ENCODE measurements at regions not wholly inside any gene's neighbourhood (a gene's known extent, or its start where the extent isn't known, plus 50 kb on each side); places are given as distances from the start of the nearest gene placed in this dataset.

GRCh38 chr7:12085516-12085915 is 125.6 kb upstream of the TMEM106B start:
- Mint-ChIP-seq H3K4me1 (no peaks in the 10 kb centered on the region), H3K27me3 (ENCODE audit: low read depth in 2 of 2) (peaks cover 0 to 25% of the 10 kb centered on the region in 2 donors), H3K36me3 (no peaks in the 10 kb centered on the region), H3K9me3 (peaks cover 0 to 3% of the 10 kb centered on the region in 2 donors), H3K4me3 (no peak overlapping the region), H3K27ac (no peak overlapping the region)
- Histone ChIP-seq H3K27me3 (ENCODE audit: control insufficient read depth, insufficient read depth, low read length) (no peaks in the 10 kb centered on the region), H3K27ac (ENCODE audit: low read length) (no peak overlapping the region), H3K9me3 (ENCODE audit: control insufficient read depth, insufficient read depth, low read length) (no peaks in the 10 kb centered on the region), H3K4me1 (ENCODE audit: control insufficient read depth, insufficient read depth, low read length) (no peaks in the 10 kb centered on the region), H3K4me3 (ENCODE audit: low read length) (no peak overlapping the region), H3K36me3 (ENCODE audit: control insufficient read depth, insufficient read depth, low read length) (no peaks in the 10 kb centered on the region)
- WGBS (ENCODE audit: insufficient coverage): 69% methylated on average over 1 of the region's 1 CpG
- ATAC-seq (no peak), DNase-seq (no peak)
- no peak for TF ChIP-seq CTCF (IDR thresholded peaks at IDR 0.05)
- intact Hi-C loops (cut with micrococcal nuclease): no loop called here

GRCh38 chr7:12089951-12090756 is 120.9 kb upstream of the TMEM106B start:
- Histone ChIP-seq H3K9me3 (ENCODE audit: control insufficient read depth, insufficient read depth, low read length) (no peaks in the 10 kb centered on the region), H3K27me3 (ENCODE audit: control insufficient read depth, insufficient read depth, low read length) (no peaks in the 10 kb centered on the region), H3K4me1 (ENCODE audit: control insufficient read depth, insufficient read depth, low read length) (no peaks in the 10 kb centered on the region), H3K27ac (ENCODE audit: low read length) (no peak overlapping the region), H3K36me3 (ENCODE audit: control insufficient read depth, insufficient read depth, low read length) (no peaks in the 10 kb centered on the region), H3K4me3 (ENCODE audit: low read length) (no peak overlapping the region)
- WGBS (ENCODE audit: insufficient coverage): 89% methylated on average over 7 of the region's 9 CpGs
- no peaks in the 10 kb centered on the region for H3K4me1 Mint-ChIP-seq
- H3K27ac Mint-ChIP-seq: no peak overlapping the region
- intact Hi-C loops (cut with micrococcal nuclease): no loop called here
- DNase-seq (no peak), ATAC-seq (no peak)
- H3K4me3 Mint-ChIP-seq: no peak overlapping the region
- peaks cover 0 to 3% of the 10 kb centered on the region in 2 donors for H3K9me3 Mint-ChIP-seq
- TF ChIP-seq CTCF (IDR thresholded peaks at IDR 0.05): no peak
- peaks cover 0 to 29% of the 10 kb centered on the region in 2 donors for H3K27me3 Mint-ChIP-seq (ENCODE audit: low read depth in 2 of 2)
- no peaks in the 10 kb centered on the region for H3K36me3 Mint-ChIP-seq

GRCh38 chr7:12090757-12091221 is 120.3 kb upstream of the TMEM106B start:
- DNase-seq (no peak), ATAC-seq (no peak)
- TF ChIP-seq CTCF (IDR thresholded peaks at IDR 0.05): no peak
- no peaks in the 10 kb centered on the region for H3K36me3 Mint-ChIP-seq
- H3K9me3 Mint-ChIP-seq: peaks cover 0 to 3% of the 10 kb centered on the region in 2 donors
- H3K27me3 Mint-ChIP-seq (ENCODE audit: low read depth in 2 of 2): peaks cover 0 to 23% of the 10 kb centered on the region in 2 donors
- Histone ChIP-seq H3K4me3 (ENCODE audit: low read length) (no peak overlapping the region), H3K9me3 (ENCODE audit: control insufficient read depth, insufficient read depth, low read length) (no peaks in the 10 kb centered on the region), H3K27ac (ENCODE audit: low read length) (no peak overlapping the region), H3K36me3 (ENCODE audit: control insufficient read depth, insufficient read depth, low read length) (no peaks in the 10 kb centered on the region), H3K4me1 (ENCODE audit: control insufficient read depth, insufficient read depth, low read length) (no peaks in the 10 kb centered on the region), H3K27me3 (ENCODE audit: control insufficient read depth, insufficient read depth, low read length) (no peaks in the 10 kb centered on the region)
- no peak overlapping the region for H3K4me3 Mint-ChIP-seq
- H3K4me1 Mint-ChIP-seq: no peaks in the 10 kb centered on the region
- no peak overlapping the region for H3K27ac Mint-ChIP-seq
- 96% methylated on average over 5 of the region's 5 CpGs for WGBS (ENCODE audit: insufficient coverage)
- intact Hi-C loops (cut with micrococcal nuclease): no loop called here

- TF ChIP-seq CTCF (IDR thresholded peaks at IDR 0.05): no peak
- no peaks in the 10 kb centered on the region for H3K4me1 ChIP-seq (ENCODE audit: control insufficient read depth, insufficient read depth, low read length)
- no peaks in the 10 kb centered on the region for H3K27me3 ChIP-seq (ENCODE audit: control insufficient read depth, insufficient read depth, low read length)
- intact Hi-C loops (cut with micrococcal nuclease): no loop called here
- H3K4me3 Mint-ChIP-seq: no peak overlapping the region
- peaks cover 0 to 2% of the 10 kb centered on the region in 2 donors for H3K9me3 Mint-ChIP-seq
- no peaks in the 10 kb centered on the region for H3K9me3 ChIP-seq (ENCODE audit: control insufficient read depth, insufficient read depth, low read length)
- H3K36me3 ChIP-seq (ENCODE audit: control insufficient read depth, insufficient read depth, low read length): no peaks in the 10 kb centered on the region
- no peaks in the 10 kb centered on the region for H3K4me1 Mint-ChIP-seq
- no peak overlapping the region for H3K27ac Mint-ChIP-seq
- H3K36me3 Mint-ChIP-seq: no peaks in the 10 kb centered on the region
- ATAC-seq (no peak), DNase-seq (no peak)
- peaks cover 3 to 19% of the 10 kb centered on the region in 2 donors for H3K27me3 Mint-ChIP-seq (ENCODE audit: low read depth in 2 of 2)
- 88% methylated on average over 4 of the region's 4 CpGs for WGBS (ENCODE audit: insufficient coverage)
- no peak overlapping the region for H3K27ac ChIP-seq (ENCODE audit: low read length)
- no peak overlapping the region for H3K4me3 ChIP-seq (ENCODE audit: low read length)
Measured at GRCh38 chr7:12091231-12091630, 119.9 kb upstream of the TMEM106B start.
